GM12872 (cell line): ENCODE measurements at regions not wholly inside any gene's neighbourhood (a gene's known extent, or its start where the extent isn't known, plus 50 kb on each side); places are given as distances from the start of the nearest gene placed in this dataset.

Experiments
- CTCF ChIP-seq: IDR thresholded peaks from 3 replicates; pipeline ENCODE4 v1.5.1; 2011; ENCODE audit warnings: low read depth, mild to moderate bottlenecking, low read length, moderate library complexity; ENCODE audit not compliant: insufficient read depth

- TF ChIP-seq CTCF: no peak
Measured at GRCh38 chr9:87223392-87224246, 274.0 kb upstream of the DAPK1 start.

GRCh38 chr9:87226896-87227295, 270.8 kb upstream of the DAPK1 start:
- TF ChIP-seq CTCF: no peak

- TF ChIP-seq CTCF: no peak
Measured at GRCh38 chr9:87227456-87227855, 270.2 kb upstream of the DAPK1 start.

GRCh38 chr9:87229108-87229507, 268.6 kb upstream of the DAPK1 start:
- TF ChIP-seq CTCF: no peak

- no peak for TF ChIP-seq CTCF
Measured at GRCh38 chr9:87233431-87233830, 264.2 kb upstream of the DAPK1 start.

- TF ChIP-seq CTCF: no peak
Measured at GRCh38 chr9:87233899-87234455, 263.7 kb upstream of the DAPK1 start.

GRCh38 chr9:87234854-87235253, 262.8 kb upstream of the DAPK1 start:
- no peak for TF ChIP-seq CTCF
